ENCODE measurements at regions not wholly inside any gene's neighbourhood (a gene's known extent, or its start where the extent isn't known, plus 50 kb on each side); places are given as distances from the start of the nearest gene placed in this dataset.

DNA sequence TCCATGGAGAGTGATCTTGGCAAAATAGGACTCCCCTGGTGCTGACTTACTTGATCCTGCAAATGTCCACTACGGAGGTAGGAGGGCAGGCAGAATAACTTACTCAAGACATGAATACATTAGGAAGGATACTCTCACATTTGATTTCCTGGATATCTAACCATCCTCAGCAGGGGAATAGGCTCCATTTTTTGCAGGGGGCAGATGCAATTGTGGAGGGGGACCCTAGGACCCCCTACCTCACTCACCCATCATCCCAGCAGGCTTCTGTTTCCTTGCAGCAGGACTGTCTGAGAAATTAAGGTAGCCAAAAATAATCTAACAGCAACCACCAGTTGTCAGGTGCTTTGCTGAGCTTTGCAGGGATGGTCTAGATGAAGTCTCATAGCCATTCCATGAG lies 482.0 kb downstream of the ZNF536 start:
- TF ChIP-seq, protein P1, sequence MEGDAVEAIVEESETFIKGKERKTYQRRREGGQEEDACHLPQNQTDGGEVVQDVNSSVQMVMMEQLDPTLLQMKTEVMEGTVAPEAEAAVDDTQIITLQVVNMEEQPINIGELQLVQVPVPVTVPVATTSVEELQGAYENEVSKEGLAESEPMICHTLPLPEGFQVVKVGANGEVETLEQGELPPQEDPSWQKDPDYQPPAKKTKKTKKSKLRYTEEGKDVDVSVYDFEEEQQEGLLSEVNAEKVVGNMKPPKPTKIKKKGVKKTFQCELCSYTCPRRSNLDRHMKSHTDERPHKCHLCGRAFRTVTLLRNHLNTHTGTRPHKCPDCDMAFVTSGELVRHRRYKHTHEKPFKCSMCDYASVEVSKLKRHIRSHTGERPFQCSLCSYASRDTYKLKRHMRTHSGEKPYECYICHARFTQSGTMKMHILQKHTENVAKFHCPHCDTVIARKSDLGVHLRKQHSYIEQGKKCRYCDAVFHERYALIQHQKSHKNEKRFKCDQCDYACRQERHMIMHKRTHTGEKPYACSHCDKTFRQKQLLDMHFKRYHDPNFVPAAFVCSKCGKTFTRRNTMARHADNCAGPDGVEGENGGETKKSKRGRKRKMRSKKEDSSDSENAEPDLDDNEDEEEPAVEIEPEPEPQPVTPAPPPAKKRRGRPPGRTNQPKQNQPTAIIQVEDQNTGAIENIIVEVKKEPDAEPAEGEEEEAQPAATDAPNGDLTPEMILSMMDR (IDR thresholded peaks at IDR 0.05): no peak
- no peak for TF ChIP-seq POLR2A (IDR thresholded peaks at IDR 0.05)

All from adrenal gland (tissue), 5 donors.